ENCODE measurements at regions not wholly inside any gene's neighbourhood (a gene's known extent, or its start where the extent isn't known, plus 50 kb on each side); places are given as distances from the start of the nearest gene placed in this dataset.

DNA sequence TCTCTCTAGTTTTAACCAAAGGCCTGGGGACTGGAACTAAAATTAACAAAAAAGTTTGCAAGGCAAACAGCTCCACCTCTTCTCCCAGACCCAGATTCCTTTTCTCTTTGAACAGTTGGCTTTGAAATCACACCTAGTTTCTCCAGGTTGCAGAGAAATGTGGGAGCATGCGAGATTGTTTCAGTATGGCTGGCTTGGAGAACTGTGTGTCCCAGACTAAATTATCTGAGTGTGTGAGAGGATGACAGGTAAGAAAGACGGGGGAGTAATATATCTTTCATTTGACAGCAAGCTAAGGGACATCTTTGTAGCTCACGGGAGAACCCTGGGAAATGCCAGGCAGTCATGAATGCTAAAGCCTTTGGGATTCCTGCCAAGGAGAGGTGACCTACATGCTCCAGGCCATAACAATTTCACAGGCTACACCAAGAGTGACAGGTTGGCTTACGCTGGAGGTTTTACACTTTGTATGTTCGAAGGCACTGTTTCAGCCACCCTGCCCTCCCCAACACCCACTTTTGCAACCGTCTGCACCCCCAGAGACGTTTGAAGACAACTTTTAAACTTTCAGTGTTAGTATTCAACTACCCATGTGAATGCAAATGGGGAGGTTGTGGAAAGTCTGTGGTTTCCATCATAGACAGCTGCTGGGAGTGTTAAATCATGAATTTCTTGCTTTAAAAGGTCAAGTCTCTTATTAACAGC is 109.3 kb upstream of the SNX19 start:
- no peak for DNase-seq
- Mint-ChIP-seq H3K4me1 (peaks cover 6% of the 10 kb centered on the region), H3K4me3 (no peak overlapping the region), H3K27me3 (ENCODE audit: low read depth, poor library complexity) (peaks cover 13% of the 10 kb centered on the region), H3K36me3 (ENCODE audit: low read depth) (no peaks in the 10 kb centered on the region), H3K9me3 (no peaks in the 10 kb centered on the region), H3K27ac (no peak overlapping the region)
- TF ChIP-seq, protein P1, sequence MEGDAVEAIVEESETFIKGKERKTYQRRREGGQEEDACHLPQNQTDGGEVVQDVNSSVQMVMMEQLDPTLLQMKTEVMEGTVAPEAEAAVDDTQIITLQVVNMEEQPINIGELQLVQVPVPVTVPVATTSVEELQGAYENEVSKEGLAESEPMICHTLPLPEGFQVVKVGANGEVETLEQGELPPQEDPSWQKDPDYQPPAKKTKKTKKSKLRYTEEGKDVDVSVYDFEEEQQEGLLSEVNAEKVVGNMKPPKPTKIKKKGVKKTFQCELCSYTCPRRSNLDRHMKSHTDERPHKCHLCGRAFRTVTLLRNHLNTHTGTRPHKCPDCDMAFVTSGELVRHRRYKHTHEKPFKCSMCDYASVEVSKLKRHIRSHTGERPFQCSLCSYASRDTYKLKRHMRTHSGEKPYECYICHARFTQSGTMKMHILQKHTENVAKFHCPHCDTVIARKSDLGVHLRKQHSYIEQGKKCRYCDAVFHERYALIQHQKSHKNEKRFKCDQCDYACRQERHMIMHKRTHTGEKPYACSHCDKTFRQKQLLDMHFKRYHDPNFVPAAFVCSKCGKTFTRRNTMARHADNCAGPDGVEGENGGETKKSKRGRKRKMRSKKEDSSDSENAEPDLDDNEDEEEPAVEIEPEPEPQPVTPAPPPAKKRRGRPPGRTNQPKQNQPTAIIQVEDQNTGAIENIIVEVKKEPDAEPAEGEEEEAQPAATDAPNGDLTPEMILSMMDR (IDR thresholded peaks at IDR 0.05) = no peak

DNA sequence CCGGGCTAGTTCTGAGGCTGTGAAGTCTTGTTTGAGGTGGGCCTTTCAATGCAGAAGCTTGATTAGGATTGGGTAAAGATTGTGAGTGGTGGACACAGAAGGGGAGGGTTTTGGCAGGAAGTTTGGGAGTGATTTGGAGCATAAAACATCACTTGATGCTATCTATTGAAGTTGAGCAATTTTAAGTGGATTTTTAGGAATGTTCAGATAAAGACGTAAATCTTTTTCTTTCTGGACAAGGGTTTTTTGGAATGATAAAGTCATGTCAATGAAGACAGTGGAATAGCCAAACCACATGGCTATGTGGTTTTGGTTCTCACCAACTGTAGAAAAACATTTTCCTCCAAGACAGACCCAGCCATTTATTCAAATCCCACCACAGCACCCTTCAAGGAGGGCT is 111.2 kb upstream of the SNX19 start:
- Mint-ChIP-seq H3K4me3 (no peak overlapping the region), H3K27ac (no peak overlapping the region), H3K4me1 (peaks cover 6% of the 10 kb centered on the region), H3K27me3 (ENCODE audit: low read depth, poor library complexity) (peaks cover 13% of the 10 kb centered on the region), H3K36me3 (ENCODE audit: low read depth) (no peaks in the 10 kb centered on the region), H3K9me3 (no peaks in the 10 kb centered on the region)
- TF ChIP-seq, protein P1 (IDR thresholded peaks at IDR 0.05) = no peak
- no peak for DNase-seq

DNA sequence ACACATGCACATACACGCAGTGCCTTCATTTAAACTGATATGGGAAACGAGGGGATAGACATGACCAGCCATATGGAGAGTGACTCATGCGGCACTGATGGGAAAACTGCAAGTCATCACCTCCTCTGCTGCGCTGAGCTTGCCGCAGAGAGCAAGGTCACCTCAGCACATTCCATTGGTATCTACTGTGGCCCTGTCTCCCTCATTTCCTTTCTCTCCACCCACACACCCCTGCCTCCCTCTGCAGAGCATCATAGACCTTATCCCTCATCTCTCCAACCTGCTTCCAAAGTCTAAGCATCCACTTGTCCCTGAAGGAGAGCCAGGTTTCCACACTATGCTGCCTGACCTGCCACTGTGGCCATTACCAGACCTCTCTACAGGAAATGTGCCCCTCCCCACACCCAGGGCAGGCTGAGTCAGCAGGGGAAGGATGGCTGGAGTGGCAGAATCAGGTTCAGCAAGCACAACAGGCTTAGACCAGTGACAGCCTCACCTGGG is 116.9 kb upstream of the SNX19 start:
- Mint-ChIP-seq H3K27me3 (ENCODE audit: low read depth, poor library complexity) (peaks cover 10% of the 10 kb centered on the region), H3K4me1 (peaks cover 6% of the 10 kb centered on the region), H3K36me3 (ENCODE audit: low read depth) (no peaks in the 10 kb centered on the region), H3K9me3 (no peaks in the 10 kb centered on the region), H3K27ac (no peak overlapping the region), H3K4me3 (no peak overlapping the region)
- TF ChIP-seq, protein P1 (IDR thresholded peaks at IDR 0.05) = no peak
- DNase-seq = no peak

DNA sequence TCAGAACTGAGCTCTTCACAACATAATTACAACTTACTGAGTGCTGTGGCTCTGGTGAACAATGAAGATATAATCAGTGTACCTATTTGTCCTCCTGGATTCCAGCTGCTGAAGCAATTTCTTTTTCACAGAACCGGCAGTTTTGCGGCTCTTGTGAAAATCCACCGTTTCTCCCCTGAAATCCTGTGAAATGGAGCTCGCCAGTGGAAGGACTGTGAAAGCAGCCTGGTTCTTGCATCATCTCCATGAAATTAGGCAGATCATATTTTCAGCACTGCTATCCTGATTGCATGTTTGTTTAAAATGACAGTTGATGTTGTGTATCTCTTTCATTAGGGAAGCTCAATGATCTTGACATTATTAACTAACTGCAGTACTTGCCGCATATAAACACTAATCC is 120.2 kb upstream of the SNX19 start:
- no peak for DNase-seq
- TF ChIP-seq, protein P1 (IDR thresholded peaks at IDR 0.05) = no peak
- Mint-ChIP-seq H3K27me3 (ENCODE audit: low read depth, poor library complexity) (peaks cover 16% of the 10 kb centered on the region), H3K9me3 (no peaks in the 10 kb centered on the region), H3K4me3 (no peak overlapping the region), H3K27ac (no peak overlapping the region), H3K36me3 (ENCODE audit: low read depth) (no peaks in the 10 kb centered on the region), H3K4me1 (peaks cover 6% of the 10 kb centered on the region)

DNA sequence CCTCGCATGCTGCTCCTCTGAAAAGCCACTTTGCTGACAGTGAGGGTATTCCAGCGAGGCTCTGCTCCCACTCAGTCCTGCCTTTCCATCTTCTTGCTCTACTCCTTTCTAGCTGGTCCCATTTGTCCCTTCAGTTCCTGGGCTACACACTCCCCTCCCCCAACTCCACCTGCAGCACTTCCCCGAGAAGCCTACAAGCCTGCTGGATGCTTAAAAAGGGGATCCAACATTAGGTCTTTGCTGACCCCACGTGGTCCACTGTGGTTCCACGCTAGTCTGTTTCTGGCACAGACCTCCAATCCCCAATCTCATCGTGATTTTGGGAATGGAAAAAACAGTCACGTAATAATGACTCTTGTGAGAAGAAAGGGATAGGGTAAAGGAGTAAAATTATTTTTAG is 121.6 kb upstream of the SNX19 start:
- H3K27ac Mint-ChIP-seq = no peak overlapping the region
- DNase-seq = no peak
- TF ChIP-seq, protein P1 (IDR thresholded peaks at IDR 0.05) = no peak
- no peaks in the 10 kb centered on the region for H3K36me3 Mint-ChIP-seq (ENCODE audit: low read depth)
- peaks cover 13% of the 10 kb centered on the region for H3K27me3 Mint-ChIP-seq (ENCODE audit: low read depth, poor library complexity)
- H3K9me3 Mint-ChIP-seq = no peaks in the 10 kb centered on the region
- peaks cover 10% of the 10 kb centered on the region for H3K4me1 Mint-ChIP-seq
- no peak overlapping the region for H3K4me3 Mint-ChIP-seq

DNA sequence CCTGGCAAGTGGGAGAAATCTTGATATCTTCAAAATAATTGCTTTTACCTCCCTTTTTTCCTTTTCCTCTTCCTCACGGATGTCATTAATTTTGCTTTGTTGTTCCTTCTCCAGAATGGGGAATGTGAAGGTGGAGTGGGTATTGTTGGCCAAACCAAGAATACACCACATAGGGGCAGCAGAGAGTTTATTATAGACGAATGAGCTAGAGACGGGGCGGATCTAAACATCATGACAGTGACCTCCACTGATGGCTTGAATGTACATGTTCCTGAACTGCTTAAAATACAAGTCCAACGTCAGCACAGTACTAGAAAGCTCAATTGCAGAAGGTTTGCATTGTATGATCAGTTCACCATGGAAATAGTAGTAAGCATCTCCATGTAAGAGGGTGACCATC is 122.3 kb upstream of the SNX19 start:
- H3K27ac Mint-ChIP-seq = no peak overlapping the region
- DNase-seq = no peak
- H3K36me3 Mint-ChIP-seq (ENCODE audit: low read depth) = no peaks in the 10 kb centered on the region
- H3K4me1 Mint-ChIP-seq = peaks cover 5% of the 10 kb centered on the region
- TF ChIP-seq, protein P1 (IDR thresholded peaks at IDR 0.05) = peak; percentile 34
- H3K27me3 Mint-ChIP-seq (ENCODE audit: low read depth, poor library complexity) = peaks cover 13% of the 10 kb centered on the region
- H3K4me3 Mint-ChIP-seq = no peak overlapping the region
- H3K9me3 Mint-ChIP-seq = no peaks in the 10 kb centered on the region
